DMS114 treated with DMSO at 0.1 percent for 48 hours (cell line): ENCODE measurements at regions not wholly inside any gene's neighbourhood (a gene's known extent, or its start where the extent isn't known, plus 50 kb on each side); places are given as distances from the start of the nearest gene placed in this dataset.

Experiments used
- DNase-seq: peaks from one replicate; lab custom pipeline; 2025; ENCODE audit not compliant: unreplicated experiment; lab: John Stamatoyannopoulos, UW

GRCh38 chr1:79325705-79326104 lies 319.2 kb upstream of the ADGRL4 start:
- no peak for DNase-seq

- DNase-seq, result no peak
These were observed 318.6 kb upstream of the ADGRL4 start for GRCh38 chr1:79325126-79325525.

DNA sequence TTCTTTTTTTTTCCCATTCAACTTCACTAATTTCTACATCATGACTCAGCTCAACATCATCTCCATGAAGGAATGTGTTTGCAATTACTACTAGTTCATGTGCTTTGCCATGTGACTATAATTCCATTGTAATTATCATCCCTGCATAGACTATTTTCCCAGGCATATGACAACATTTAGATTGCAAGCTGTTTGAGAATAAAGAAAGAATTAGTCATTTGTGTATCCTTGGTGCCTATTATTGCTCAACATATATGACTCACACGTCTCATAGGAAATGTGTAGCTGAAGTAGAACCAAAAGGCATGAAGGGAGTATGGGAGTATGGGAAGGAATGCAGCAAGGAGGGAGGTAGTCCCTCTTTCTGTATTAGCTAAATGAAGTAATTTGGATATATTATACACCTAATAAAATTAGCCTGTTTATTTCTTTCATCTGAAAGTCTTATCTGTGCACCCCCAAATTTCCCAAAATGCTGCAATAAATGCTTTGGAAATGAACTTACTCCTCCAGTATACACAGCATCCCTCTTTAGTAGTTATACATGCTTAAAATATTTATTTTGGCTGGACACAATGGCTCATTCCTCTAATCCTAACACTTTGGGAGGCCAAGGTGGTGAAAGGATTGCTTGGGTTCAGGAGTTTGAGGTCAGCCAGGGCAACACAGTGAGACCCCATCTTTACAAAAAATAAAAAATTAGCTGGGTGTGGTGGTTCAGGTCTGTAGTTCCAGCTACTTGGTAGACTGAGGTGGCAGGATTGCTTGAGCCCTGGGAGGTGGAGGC lies 316.9 kb upstream of the ADGRL4 start:
- DNase-seq, result no peak

GRCh38 chr1:79322511-79323027 lies 316.0 kb upstream of the ADGRL4 start:
- DNase-seq, result no peak

- no peak for DNase-seq
These were observed 305.9 kb upstream of the ADGRL4 start for GRCh38 chr1:79312438-79312837.

DNA sequence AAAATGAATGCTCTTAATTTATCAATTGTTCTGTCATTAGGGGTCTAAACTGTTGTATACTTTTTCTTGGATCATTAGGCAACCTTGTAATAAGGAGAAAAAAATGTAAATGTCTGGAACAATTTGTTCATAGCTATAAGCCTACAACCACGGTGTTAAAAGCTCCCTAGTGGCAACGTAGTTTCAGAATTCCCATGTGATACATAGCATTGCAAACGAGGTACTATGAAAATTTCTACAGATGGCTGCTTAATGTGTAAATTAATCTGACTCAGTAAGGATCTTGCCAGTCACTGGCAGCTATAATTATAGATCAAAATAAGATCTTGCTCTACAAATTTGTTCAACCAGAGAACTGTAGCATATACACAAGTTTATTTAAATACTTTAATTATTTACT lies 304.1 kb upstream of the ADGRL4 start:
- DNase-seq, result no peak

GRCh38 chr1:79304131-79304530 lies 297.6 kb upstream of the ADGRL4 start:
- DNase-seq, result no peak

- DNase-seq, result no peak
These were observed 296.5 kb upstream of the ADGRL4 start for GRCh38 chr1:79303040-79303439.

GRCh38 chr1:79302380-79302930 lies 295.9 kb upstream of the ADGRL4 start:
- DNase-seq, result no peak

DNA sequence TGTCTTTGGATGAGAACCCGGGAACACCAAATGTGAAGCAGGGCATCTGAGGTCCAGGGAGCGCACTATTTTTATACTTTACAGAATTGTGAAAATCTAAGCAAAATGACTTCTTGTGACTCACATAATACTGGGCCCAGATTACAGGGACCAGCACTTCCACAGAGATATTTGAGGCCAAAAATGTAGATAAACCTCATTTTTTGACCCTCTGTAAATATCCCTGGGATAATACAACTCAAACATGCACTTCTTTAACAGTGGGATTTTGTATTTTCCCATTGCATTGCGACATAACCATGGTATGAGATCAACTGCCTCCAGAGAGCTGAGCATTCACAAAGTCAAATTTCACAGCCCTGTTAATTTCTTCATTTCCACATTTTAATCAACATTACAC lies 289.4 kb upstream of the ADGRL4 start:
- no peak for DNase-seq

DNA sequence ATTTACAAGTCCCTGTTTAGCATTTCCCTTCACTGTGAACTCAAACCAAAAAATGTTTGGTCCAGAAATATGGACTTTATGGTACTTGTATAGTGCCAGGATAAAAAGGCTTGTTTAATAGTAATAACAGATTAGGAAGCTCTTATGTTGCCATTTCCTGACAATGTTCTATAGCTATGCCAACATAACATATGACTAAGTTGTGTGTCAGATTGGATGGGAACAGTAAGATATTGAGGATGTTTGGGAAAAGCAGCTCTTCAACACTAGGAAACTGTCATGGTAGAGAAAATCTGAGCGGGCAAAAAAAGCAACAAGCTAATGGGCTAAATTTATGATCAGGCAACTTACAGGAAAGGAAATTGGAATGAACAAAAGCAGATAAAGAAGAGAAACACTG lies 287.1 kb upstream of the ADGRL4 start:
- DNase-seq, result no peak

GRCh38 chr1:79290927-79291474 lies 284.5 kb upstream of the ADGRL4 start:
- no peak for DNase-seq

DNA sequence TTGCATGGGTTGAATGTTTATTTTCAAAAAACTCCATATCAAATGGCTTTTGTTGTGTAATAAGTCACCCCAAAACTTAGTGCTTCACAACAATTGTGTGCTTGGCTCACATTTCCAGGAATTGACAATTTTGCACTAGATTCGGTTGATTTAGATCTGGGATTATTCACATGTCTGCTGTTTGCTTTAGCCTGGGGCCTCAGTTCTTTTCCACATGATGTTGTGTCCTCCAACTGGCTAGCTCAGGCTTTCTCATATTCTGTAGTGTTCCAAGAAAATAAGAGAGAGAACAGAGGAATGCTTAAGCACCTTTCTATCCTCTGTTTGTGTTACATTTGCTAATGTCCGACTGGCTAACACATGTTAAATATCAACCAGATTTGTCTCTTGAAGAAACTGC lies 281.5 kb upstream of the ADGRL4 start:
- no peak for DNase-seq

DNA sequence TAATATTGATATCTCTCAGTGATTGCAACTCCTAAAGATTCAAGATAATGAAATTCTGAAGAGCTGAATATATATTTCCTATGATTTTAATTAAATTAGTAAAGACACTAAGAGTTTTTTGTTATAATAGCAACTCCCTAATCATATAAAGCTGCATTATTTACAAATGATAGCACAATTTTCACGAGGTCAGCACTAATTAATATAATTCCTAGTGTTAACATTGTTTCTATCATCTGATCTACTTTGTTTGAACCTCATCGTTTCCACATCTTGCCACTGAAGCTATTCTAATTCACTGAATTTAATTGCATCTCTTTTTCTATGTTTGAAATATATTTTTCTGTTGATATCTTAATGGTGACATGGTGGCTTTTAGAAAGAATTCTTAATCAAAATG lies 279.1 kb upstream of the ADGRL4 start:
- no peak for DNase-seq

GRCh38 chr1:79283451-79283850 lies 276.9 kb upstream of the ADGRL4 start:
- DNase-seq, result no peak

- DNase-seq, result no peak
These were observed 274.9 kb upstream of the ADGRL4 start for GRCh38 chr1:79281442-79281841.

GRCh38 chr1:79271759-79272158 lies 265.2 kb upstream of the ADGRL4 start:
- no peak for DNase-seq

- no peak for DNase-seq
These were observed 258.7 kb upstream of the ADGRL4 start for GRCh38 chr1:79264975-79265818.

- no peak for DNase-seq
These were observed 257.8 kb upstream of the ADGRL4 start for GRCh38 chr1:79264285-79264684.

DNA sequence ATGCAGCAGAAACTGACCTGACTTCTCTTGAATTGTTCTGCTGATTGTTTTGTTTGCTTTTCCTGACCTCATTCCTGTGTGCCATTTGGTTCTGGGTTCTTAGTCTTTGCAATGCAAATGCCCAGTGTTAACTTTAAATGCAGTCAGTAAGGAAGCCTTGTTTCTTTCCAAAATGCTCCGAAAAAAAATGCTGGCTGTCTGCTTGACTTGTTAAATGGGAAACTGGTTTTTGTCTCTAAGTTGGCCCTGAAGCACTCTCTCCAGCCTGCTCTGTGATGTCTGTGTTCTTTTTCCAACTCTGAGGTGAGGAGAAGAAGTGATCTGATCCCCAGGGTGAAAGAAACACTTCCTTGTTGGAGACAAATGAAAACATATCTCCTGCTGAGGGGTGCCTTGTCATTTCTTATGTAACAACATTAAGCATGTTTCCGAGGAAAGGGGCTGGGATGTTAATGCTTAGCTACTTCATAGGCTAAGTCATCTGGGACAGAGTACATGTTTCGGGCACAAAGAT lies 256.3 kb upstream of the ADGRL4 start:
- no peak for DNase-seq
